ENCODE measurements at regions not wholly inside any gene's neighbourhood (a gene's known extent, or its start where the extent isn't known, plus 50 kb on each side); places are given as distances from the start of the nearest gene placed in this dataset.

- Histone ChIP-seq H3K27ac (ENCODE audit: low read depth, low read length) (no peak overlapping the region), H3K27me3 (ENCODE audit: control insufficient read depth in 5 of 5, insufficient read depth in 4 of 5, low read length in 5 of 5) (no peaks in the 10 kb centered on the region), H3K36me3 (ENCODE audit: control insufficient read depth in 5 of 5, insufficient read depth in 5 of 5, low read length in 5 of 5) (no peaks in the 10 kb centered on the region), H3K4me1 (ENCODE audit: control insufficient read depth in 5 of 5, insufficient read depth in 5 of 5, low read length in 5 of 5) (no peaks in the 10 kb centered on the region), H3K9ac (ENCODE audit: low read length in 5 of 5) (no peak overlapping the region), H3K9me3 (ENCODE audit: control insufficient read depth in 5 of 5, low read length in 5 of 5) (no peaks in the 10 kb centered on the region), H3K4me3 (ENCODE audit: low read depth in 1 of 5, low read length in 5 of 5) (no peak overlapping the region)
Observed at GRCh38 chr5:128662997-128663396, 125.0 kb upstream of the FBN2 start.

GRCh38 chr5:128665747-128666355 is 127.8 kb upstream of the FBN2 start:
- H3K4me3 ChIP-seq (ENCODE audit: low read depth in 1 of 5, low read length in 5 of 5): no peak overlapping the region
- H3K36me3 ChIP-seq (ENCODE audit: control insufficient read depth in 5 of 5, insufficient read depth in 5 of 5, low read length in 5 of 5): no peaks in the 10 kb centered on the region
- H3K4me1 ChIP-seq (ENCODE audit: control insufficient read depth in 5 of 5, insufficient read depth in 5 of 5, low read length in 5 of 5): no peaks in the 10 kb centered on the region
- H3K27me3 ChIP-seq (ENCODE audit: control insufficient read depth in 5 of 5, insufficient read depth in 4 of 5, low read length in 5 of 5): peaks cover 0 to 2% (median 0%) of the 10 kb centered on the region in 5 donors
- no peaks in the 10 kb centered on the region for H3K9me3 ChIP-seq (ENCODE audit: control insufficient read depth in 5 of 5, low read length in 5 of 5)
- H3K9ac ChIP-seq (ENCODE audit: low read length in 5 of 5): no peak overlapping the region
- no peak overlapping the region for H3K27ac ChIP-seq (ENCODE audit: low read depth, low read length)

- no peak overlapping the region for H3K4me3 ChIP-seq (ENCODE audit: low read depth in 1 of 5, low read length in 5 of 5)
- H3K27ac ChIP-seq (ENCODE audit: low read depth, low read length): no peak overlapping the region
- no peaks in the 10 kb centered on the region for H3K9me3 ChIP-seq (ENCODE audit: control insufficient read depth in 5 of 5, low read length in 5 of 5)
- H3K9ac ChIP-seq (ENCODE audit: low read length in 5 of 5): no peak overlapping the region
- no peaks in the 10 kb centered on the region for H3K36me3 ChIP-seq (ENCODE audit: control insufficient read depth in 5 of 5, insufficient read depth in 5 of 5, low read length in 5 of 5)
- H3K4me1 ChIP-seq (ENCODE audit: control insufficient read depth in 5 of 5, insufficient read depth in 5 of 5, low read length in 5 of 5): no peaks in the 10 kb centered on the region
- H3K27me3 ChIP-seq (ENCODE audit: control insufficient read depth in 5 of 5, insufficient read depth in 4 of 5, low read length in 5 of 5): peaks cover 0 to 2% (median 0%) of the 10 kb centered on the region in 5 donors
Observed at GRCh38 chr5:128667152-128667551, 129.1 kb upstream of the FBN2 start.

- H3K4me3 ChIP-seq (ENCODE audit: low read depth in 1 of 5, low read length in 5 of 5): no peak overlapping the region
- H3K9ac ChIP-seq (ENCODE audit: low read length in 5 of 5): no peak overlapping the region
- H3K4me1 ChIP-seq (ENCODE audit: control insufficient read depth in 5 of 5, insufficient read depth in 5 of 5, low read length in 5 of 5): no peaks in the 10 kb centered on the region
- H3K27ac ChIP-seq (ENCODE audit: low read depth, low read length): no peak overlapping the region
- H3K27me3 ChIP-seq (ENCODE audit: control insufficient read depth in 5 of 5, insufficient read depth in 4 of 5, low read length in 5 of 5): peaks cover 0 to 2% (median 0%) of the 10 kb centered on the region in 5 donors
- no peaks in the 10 kb centered on the region for H3K36me3 ChIP-seq (ENCODE audit: control insufficient read depth in 5 of 5, insufficient read depth in 5 of 5, low read length in 5 of 5)
- no peaks in the 10 kb centered on the region for H3K9me3 ChIP-seq (ENCODE audit: control insufficient read depth in 5 of 5, low read length in 5 of 5)
Observed at GRCh38 chr5:128667751-128668150, 129.7 kb upstream of the FBN2 start.

GRCh38 chr5:128668921-128669320 is 130.9 kb upstream of the FBN2 start:
- Histone ChIP-seq H3K4me1 (ENCODE audit: control insufficient read depth in 5 of 5, insufficient read depth in 5 of 5, low read length in 5 of 5) (no peaks in the 10 kb centered on the region), H3K9me3 (ENCODE audit: control insufficient read depth in 5 of 5, low read length in 5 of 5) (no peaks in the 10 kb centered on the region), H3K36me3 (ENCODE audit: control insufficient read depth in 5 of 5, insufficient read depth in 5 of 5, low read length in 5 of 5) (no peaks in the 10 kb centered on the region), H3K4me3 (ENCODE audit: low read depth in 1 of 5, low read length in 5 of 5) (no peak overlapping the region), H3K9ac (ENCODE audit: low read length in 5 of 5) (no peak overlapping the region), H3K27ac (ENCODE audit: low read depth, low read length) (no peak overlapping the region), H3K27me3 (ENCODE audit: control insufficient read depth in 5 of 5, insufficient read depth in 4 of 5, low read length in 5 of 5) (peaks cover 0 to 2% (median 0%) of the 10 kb centered on the region in 5 donors)

- Histone ChIP-seq H3K4me3 (ENCODE audit: low read depth in 1 of 5, low read length in 5 of 5) (no peak overlapping the region), H3K9me3 (ENCODE audit: control insufficient read depth in 5 of 5, low read length in 5 of 5) (no peaks in the 10 kb centered on the region), H3K27me3 (ENCODE audit: control insufficient read depth in 5 of 5, insufficient read depth in 4 of 5, low read length in 5 of 5) (peaks cover 0 to 2% (median 0%) of the 10 kb centered on the region in 5 donors), H3K9ac (ENCODE audit: low read length in 5 of 5) (no peak overlapping the region), H3K4me1 (ENCODE audit: control insufficient read depth in 5 of 5, insufficient read depth in 5 of 5, low read length in 5 of 5) (no peaks in the 10 kb centered on the region), H3K36me3 (ENCODE audit: control insufficient read depth in 5 of 5, insufficient read depth in 5 of 5, low read length in 5 of 5) (no peaks in the 10 kb centered on the region), H3K27ac (ENCODE audit: low read depth, low read length) (no peak overlapping the region)
Observed at GRCh38 chr5:128669803-128670202, 131.8 kb upstream of the FBN2 start.

- no peak overlapping the region for H3K27ac ChIP-seq (ENCODE audit: low read depth, low read length)
- no peak overlapping the region for H3K9ac ChIP-seq (ENCODE audit: low read length in 5 of 5)
- no peak overlapping the region for H3K4me3 ChIP-seq (ENCODE audit: low read depth in 1 of 5, low read length in 5 of 5)
- H3K9me3 ChIP-seq (ENCODE audit: control insufficient read depth in 5 of 5, low read length in 5 of 5): peaks cover 0 to 8% (median 6%) of the 10 kb centered on the region in 5 donors
- H3K36me3 ChIP-seq (ENCODE audit: control insufficient read depth in 5 of 5, insufficient read depth in 5 of 5, low read length in 5 of 5): no peaks in the 10 kb centered on the region
- no peaks in the 10 kb centered on the region for H3K4me1 ChIP-seq (ENCODE audit: control insufficient read depth in 5 of 5, insufficient read depth in 5 of 5, low read length in 5 of 5)
- H3K27me3 ChIP-seq (ENCODE audit: control insufficient read depth in 5 of 5, insufficient read depth in 4 of 5, low read length in 5 of 5): peaks cover 0 to 2% (median 0%) of the 10 kb centered on the region in 5 donors
Observed at GRCh38 chr5:128671943-128672342, 133.9 kb upstream of the FBN2 start.

- Histone ChIP-seq H3K36me3 (ENCODE audit: control insufficient read depth in 5 of 5, insufficient read depth in 5 of 5, low read length in 5 of 5) (no peaks in the 10 kb centered on the region), H3K27ac (ENCODE audit: low read depth, low read length) (no peak overlapping the region), H3K4me1 (ENCODE audit: control insufficient read depth in 5 of 5, insufficient read depth in 5 of 5, low read length in 5 of 5) (no peaks in the 10 kb centered on the region), H3K27me3 (ENCODE audit: control insufficient read depth in 5 of 5, insufficient read depth in 4 of 5, low read length in 5 of 5) (peaks cover 0 to 2% (median 0%) of the 10 kb centered on the region in 5 donors), H3K9ac (ENCODE audit: low read length in 5 of 5) (no peak overlapping the region), H3K9me3 (ENCODE audit: control insufficient read depth in 5 of 5, low read length in 5 of 5) (peaks cover 0 to 8% (median 6%) of the 10 kb centered on the region in 5 donors), H3K4me3 (ENCODE audit: low read depth in 1 of 5, low read length in 5 of 5) (no peak overlapping the region)
Observed at GRCh38 chr5:128673000-128673399, 135.0 kb upstream of the FBN2 start.

GRCh38 chr5:128673411-128673957 is 135.4 kb upstream of the FBN2 start:
- Histone ChIP-seq H3K9me3 (ENCODE audit: control insufficient read depth in 5 of 5, low read length in 5 of 5) (peaks cover 0 to 8% (median 6%) of the 10 kb centered on the region in 5 donors), H3K4me1 (ENCODE audit: control insufficient read depth in 5 of 5, insufficient read depth in 5 of 5, low read length in 5 of 5) (no peaks in the 10 kb centered on the region), H3K36me3 (ENCODE audit: control insufficient read depth in 5 of 5, insufficient read depth in 5 of 5, low read length in 5 of 5) (no peaks in the 10 kb centered on the region), H3K4me3 (ENCODE audit: low read depth in 1 of 5, low read length in 5 of 5) (no peak overlapping the region), H3K27me3 (ENCODE audit: control insufficient read depth in 5 of 5, insufficient read depth in 4 of 5, low read length in 5 of 5) (peaks cover 0 to 2% (median 0%) of the 10 kb centered on the region in 5 donors), H3K9ac (ENCODE audit: low read length in 5 of 5) (no peak overlapping the region), H3K27ac (ENCODE audit: low read depth, low read length) (no peak overlapping the region)

GRCh38 chr5:128673970-128674369 is 135.9 kb upstream of the FBN2 start:
- no peaks in the 10 kb centered on the region for H3K27me3 ChIP-seq (ENCODE audit: control insufficient read depth in 5 of 5, insufficient read depth in 4 of 5, low read length in 5 of 5)
- H3K27ac ChIP-seq (ENCODE audit: low read depth, low read length): no peak overlapping the region
- H3K36me3 ChIP-seq (ENCODE audit: control insufficient read depth in 5 of 5, insufficient read depth in 5 of 5, low read length in 5 of 5): no peaks in the 10 kb centered on the region
- no peaks in the 10 kb centered on the region for H3K4me1 ChIP-seq (ENCODE audit: control insufficient read depth in 5 of 5, insufficient read depth in 5 of 5, low read length in 5 of 5)
- H3K9ac ChIP-seq (ENCODE audit: low read length in 5 of 5): no peak overlapping the region
- peaks cover 0 to 8% (median 6%) of the 10 kb centered on the region in 5 donors for H3K9me3 ChIP-seq (ENCODE audit: control insufficient read depth in 5 of 5, low read length in 5 of 5)
- no peak overlapping the region for H3K4me3 ChIP-seq (ENCODE audit: low read depth in 1 of 5, low read length in 5 of 5)
